IPS DF 4.7 (cell line): ENCODE measurements at regions not wholly inside any gene's neighbourhood (a gene's known extent, or its start where the extent isn't known, plus 50 kb on each side); places are given as distances from the start of the nearest gene placed in this dataset.
"Not testable (repeated sequence)": the region's sequence is repeated elsewhere in the genome, so short reads cannot be mapped to it uniquely, and the experiment has no call there.

ENCODE experiments used
- DNase-seq: peaks from one replicate; pipeline ENCODE4 v3.0.0-alpha.2; 2013; ENCODE audit warnings: low spot score; ENCODE audit errors: extremely low read depth

GRCh38 chr20:23141450-23142161 lies 55.5 kb upstream of the CD93 start:
- DNase-seq: no peak

- no peak for DNase-seq
These were observed 54.9 kb upstream of the CD93 start for GRCh38 chr20:23140991-23141390.

- DNase-seq: not testable (repeated sequence)
These were observed 53.9 kb upstream of the CD93 start for GRCh38 chr20:23139984-23140383.

- DNase-seq: no peak
These were observed 53.4 kb upstream of the CD93 start for GRCh38 chr20:23139524-23139923.

GRCh38 chr20:23138682-23139081 lies 52.6 kb upstream of the CD93 start:
- DNase-seq: no peak

- DNase-seq: no peak
These were observed 52.1 kb upstream of the CD93 start for GRCh38 chr20:23138226-23138625.

- DNase-seq: no peak
These were observed 51.0 kb upstream of the CD93 start for GRCh38 chr20:23136893-23137745.

GRCh38 chr20:23135449-23136420 lies 49.6 kb upstream of the CD93 start:
- no peak for DNase-seq
